ENCODE measurements at regions not wholly inside any gene's neighbourhood (a gene's known extent, or its start where the extent isn't known, plus 50 kb on each side); places are given as distances from the start of the nearest gene placed in this dataset.
"Not testable (repeated sequence)": the region's sequence is repeated elsewhere in the genome, so short reads cannot be mapped to it uniquely, and the experiment has no call there.

- TF ChIP-seq CTCF, POLR2A (IDR thresholded peaks at IDR 0.05): not testable (repeated sequence)
Observed at GRCh38 chr11:106531648-106532047, 454.2 kb downstream of the AASDHPPT start.
